CD14-positive monocyte (primary cell): ENCODE measurements at regions not wholly inside any gene's neighbourhood (a gene's known extent, or its start where the extent isn't known, plus 50 kb on each side); places are given as distances from the start of the nearest gene placed in this dataset.

ENCODE experiments used
- DNase-seq, 3 donors: peaks; one replicate each; pipeline ENCODE4 v3.0.0-alpha.2; 2011 to 2022
- H2AFZ ChIP-seq: 2 replicates; pipeline ENCODE4 v1.6.0; 2012; ENCODE audit warnings: mild to moderate bottlenecking, low read depth, low read length, inconsistent platforms; ENCODE audit not compliant: insufficient read depth, poor library complexity, severe bottlenecking
- H3K27ac ChIP-seq, 2 donors: 1 replicate in 1 of 2; 2 replicates in 1 of 2; pipeline ENCODE4 v1.5.1; 2012 to 2013; ENCODE audit warnings: low read length in 2 of 2, control low read depth in 1 of 2, inconsistent platforms in 1 of 2, low read depth in 1 of 2, mild to moderate bottlenecking in 1 of 2
- H3K27me3 ChIP-seq, 2 donors: one replicate each; pipeline versions ENCODE4 v1.6.0 to v1.6.1; 2011 to 2013; ENCODE audit warnings: low read length in 2 of 2; ENCODE audit not compliant: control insufficient read depth in 2 of 2, insufficient read depth in 2 of 2
- H3K36me3 ChIP-seq, 2 donors: replicated peaks in 1 of 2; 1 replicate in 1 of 2; 2 replicates in 1 of 2; pipeline versions ENCODE4 v1.5.1 to v1.6.1; 2012 to 2013; ENCODE audit warnings: low read length in 2 of 2, control low read depth in 1 of 2, inconsistent platforms in 1 of 2, mild to moderate bottlenecking in 1 of 2; ENCODE audit not compliant: insufficient read depth in 2 of 2, control insufficient read depth in 1 of 2
- H3K4me1 ChIP-seq, 2 donors: 1 replicate in 1 of 2; 2 replicates in 1 of 2; pipeline versions ENCODE4 v1.5.1 to v1.6.1; 2012 to 2013; ENCODE audit warnings: low read length in 2 of 2, control low read depth in 1 of 2, inconsistent platforms in 1 of 2, mild to moderate bottlenecking in 1 of 2, moderate library complexity in 1 of 2; ENCODE audit not compliant: insufficient read depth in 2 of 2, control insufficient read depth in 1 of 2
- H3K4me2 ChIP-seq: replicated peaks from 2 replicates; pipeline ENCODE3; 2012; ENCODE audit warnings: low read length, moderate library complexity, mild to moderate bottlenecking; ENCODE audit not compliant: poor library complexity, severe bottlenecking; ENCODE audit errors: extremely low read depth
- H3K4me3 ChIP-seq, 3 experiments: fragments of 200-600 bp in 1 of 3; sonication (generic) in 1 of 3; replicated peaks in 1 of 3; 1 replicate in 2 of 3; 2 replicates in 1 of 3; pipeline ENCODE4 v1.5.1; 2011 to 2013; ENCODE audit warnings: low read length in 3 of 3, mild to moderate bottlenecking in 3 of 3, control low read depth in 2 of 3, low read depth in 2 of 3, inconsistent platforms in 1 of 3, moderate library complexity in 1 of 3
- H3K79me2 ChIP-seq: 2 replicates; pipeline ENCODE4 v1.6.0; 2012; ENCODE audit warnings: mild to moderate bottlenecking, control low read depth, inconsistent platforms, low read length, moderate library complexity; ENCODE audit not compliant: insufficient read depth
- H3K9ac ChIP-seq: 2 replicates; pipeline ENCODE4 v1.6.0; 2017; ENCODE audit warnings: low read length, mild to moderate bottlenecking; ENCODE audit not compliant: insufficient read depth, poor library complexity, severe bottlenecking
- H3K9me3 ChIP-seq, 2 donors: replicated peaks in 1 of 2; 1 replicate in 1 of 2; 2 replicates in 1 of 2; pipeline versions ENCODE4 v1.5.1 to v1.6.1; 2012 to 2013; ENCODE audit warnings: low read length in 2 of 2, control low read depth in 1 of 2; ENCODE audit not compliant: control insufficient read depth in 1 of 2, insufficient read depth in 1 of 2
- H4K20me1 ChIP-seq: 2 replicates; pipeline ENCODE4 v1.6.0; 2012; ENCODE audit warnings: mild to moderate bottlenecking, low read length, control low read depth, moderate library complexity; ENCODE audit not compliant: insufficient read depth
- H3K27ac Mint-ChIP-seq, 7 donors: one replicate each; pipeline ENCODE4 v1.8.0; 2020; ENCODE audit warnings: mild to moderate bottlenecking in 7 of 7, mixed read lengths in 7 of 7, moderate library complexity in 6 of 7, inconsistent platforms in 2 of 7
- H3K27me3 Mint-ChIP-seq, 3 donors: one replicate each; pipeline ENCODE4 v1.8.0; 2021 to 2022; ENCODE audit warnings: low read depth in 3 of 3, mild to moderate bottlenecking in 3 of 3, mixed read lengths in 3 of 3, moderate library complexity in 3 of 3, inconsistent platforms in 1 of 3
- H3K36me3 Mint-ChIP-seq, 2 donors: one replicate each; pipeline ENCODE4 v1.8.0; 2020; ENCODE audit warnings: mixed read lengths in 2 of 2, inconsistent platforms in 1 of 2, mild to moderate bottlenecking in 1 of 2
- H3K4me1 Mint-ChIP-seq: one replicate; pipeline ENCODE4 v1.8.0; 2020; ENCODE audit warnings: mild to moderate bottlenecking, mixed read lengths
- H3K4me3 Mint-ChIP-seq, 2 donors: one replicate each; pipeline ENCODE4 v1.8.0; 2020; ENCODE audit warnings: mild to moderate bottlenecking in 2 of 2, mixed read lengths in 2 of 2, moderate library complexity in 1 of 2
- H3K9me3 Mint-ChIP-seq, 7 donors: one replicate each; pipeline ENCODE4 v1.8.0; 2020 to 2022; ENCODE audit warnings: mixed read lengths in 7 of 7, mild to moderate bottlenecking in 6 of 7, moderate library complexity in 6 of 7, inconsistent platforms in 2 of 7
- CTCF ChIP-seq: fragments of 200-600 bp; IDR thresholded peaks from one replicate; pipeline ENCODE4 v1.8.0; 2022; ENCODE audit warnings: antibody characterized with exemption, mild to moderate bottlenecking
- WGBS: methylation state at CpG from one replicate; pipeline ENCODE4 v1.1.5; 2013; ENCODE audit warnings: missing lambda C conversion rate; ENCODE audit not compliant: insufficient coverage; 5-methylcytosine and 5-hydroxymethylcytosine counted together
- intact Hi-C, 2 donors: fragments of 100-400 bp; cut with micrococcal nuclease; formaldehyde crosslinking; loops; one replicate each; pipeline versions ENCODE4 v1.15.0 to v1.15.1; 2023

- Histone ChIP-seq H3K27me3 (no peaks in the 10 kb centered on the region), H3K9me3 (no peaks in the 10 kb centered on the region), H3K4me3 (no peak overlapping the region), H2AFZ (no peak overlapping the region), H4K20me1 (no peaks in the 10 kb centered on the region), H3K4me2 (no peak overlapping the region), H3K9ac (no peak overlapping the region), H3K36me3 (no peaks in the 10 kb centered on the region), H3K4me1 (no peaks in the 10 kb centered on the region), H3K79me2 (no peaks in the 10 kb centered on the region), H3K27ac (no peak overlapping the region)
- Mint-ChIP-seq H3K36me3 (no peaks in the 10 kb centered on the region), H3K9me3 (peaks cover 0 to 2% (median 0%) of the 10 kb centered on the region in 7 donors), H3K27ac (no peak overlapping the region), H3K27me3 (peaks cover 0 to 2% (median 2%) of the 10 kb centered on the region in 3 donors), H3K4me3 (no peak overlapping the region), H3K4me1 (no peaks in the 10 kb centered on the region)
- no CpG with 5 or more reads among the region's 3 CpGs for WGBS
- DNase-seq, result no peak
- intact Hi-C loops, result no loop called here
- TF ChIP-seq CTCF, result no peak
Observed at GRCh38 chr7:121488111-121488650, 92.1 kb upstream of the FAM3C start.

GRCh38 chr7:121486590-121486989 is 90.5 kb upstream of the FAM3C start:
- H3K27me3 ChIP-seq, result no peaks in the 10 kb centered on the region
- DNase-seq, result no peak
- H3K4me3 Mint-ChIP-seq, result no peak overlapping the region
- intact Hi-C loops, result no loop called here
- peaks cover 0 to 2% (median 2%) of the 10 kb centered on the region in 3 donors for H3K27me3 Mint-ChIP-seq
- no peaks in the 10 kb centered on the region for H4K20me1 ChIP-seq
- H3K9me3 Mint-ChIP-seq, result peaks cover 0 to 2% (median 0%) of the 10 kb centered on the region in 7 donors
- no peaks in the 10 kb centered on the region for H3K4me1 Mint-ChIP-seq
- no peaks in the 10 kb centered on the region for H3K79me2 ChIP-seq
- no peak overlapping the region for H3K27ac ChIP-seq
- H3K4me2 ChIP-seq, result no peak overlapping the region
- no peak overlapping the region for H3K27ac Mint-ChIP-seq
- no peaks in the 10 kb centered on the region for H3K36me3 Mint-ChIP-seq
- no peak overlapping the region for H2AFZ ChIP-seq
- no peaks in the 10 kb centered on the region for H3K4me1 ChIP-seq
- TF ChIP-seq CTCF, result no peak
- no peaks in the 10 kb centered on the region for H3K36me3 ChIP-seq
- no peaks in the 10 kb centered on the region for H3K9me3 ChIP-seq
- no peak overlapping the region for H3K9ac ChIP-seq
- H3K4me3 ChIP-seq, result no peak overlapping the region
- WGBS, result no CpG with 5 or more reads among the region's 1 CpG
